GM21529 (cell line): ENCODE measurements at regions not wholly inside any gene's neighbourhood (a gene's known extent, or its start where the extent isn't known, plus 50 kb on each side); places are given as distances from the start of the nearest gene placed in this dataset.

Experiments used
- ATAC-seq: cut with Tn5 transposase; IDR thresholded peaks from one replicate; pipeline ENCODE4 v1.9.1; 2021; ENCODE audit not compliant: unreplicated experiment

DNA sequence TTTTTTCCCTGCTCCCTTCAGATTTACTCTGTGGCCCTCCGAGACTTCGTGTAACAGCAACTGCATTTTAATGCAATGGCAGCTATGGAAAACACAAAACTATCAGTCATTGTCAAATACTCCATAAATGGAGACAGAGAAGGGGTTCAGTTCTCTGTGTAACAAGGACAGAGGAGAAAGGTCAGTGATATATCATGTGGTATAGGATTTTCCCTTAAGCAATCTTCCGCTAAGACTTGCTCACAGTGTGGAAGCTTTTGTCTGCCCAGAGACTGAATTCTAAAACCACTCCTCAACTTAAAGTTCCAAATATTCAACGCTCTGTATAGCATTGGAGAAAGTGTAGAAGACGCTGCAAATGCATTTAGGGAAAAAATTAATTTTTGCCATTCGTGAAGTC, 111.3 kb upstream of the EDNRB start:
- ATAC-seq, result no peak

DNA sequence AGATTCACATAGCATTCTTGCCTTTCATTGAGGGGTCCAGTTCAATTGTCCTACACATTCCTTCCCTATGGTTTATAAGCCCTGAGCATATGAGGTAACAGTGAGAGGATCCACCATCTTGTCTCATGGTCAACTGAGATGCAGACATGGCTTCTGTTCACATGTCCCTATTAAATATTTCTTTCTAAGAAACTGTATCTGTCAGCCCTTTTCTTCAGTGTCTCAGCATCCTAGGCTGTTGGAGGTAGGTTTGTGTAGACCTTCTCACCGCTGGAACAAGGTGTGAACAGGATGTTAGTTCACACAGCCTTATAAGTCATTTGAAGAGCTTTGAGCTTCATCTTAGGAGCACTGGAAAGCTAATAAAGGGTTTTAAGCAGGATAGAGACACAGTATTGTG, 110.3 kb upstream of the EDNRB start:
- no peak for ATAC-seq

- ATAC-seq, result no peak
These were observed 106.4 kb upstream of the EDNRB start for GRCh38 chr13:78024996-78025395.

DNA sequence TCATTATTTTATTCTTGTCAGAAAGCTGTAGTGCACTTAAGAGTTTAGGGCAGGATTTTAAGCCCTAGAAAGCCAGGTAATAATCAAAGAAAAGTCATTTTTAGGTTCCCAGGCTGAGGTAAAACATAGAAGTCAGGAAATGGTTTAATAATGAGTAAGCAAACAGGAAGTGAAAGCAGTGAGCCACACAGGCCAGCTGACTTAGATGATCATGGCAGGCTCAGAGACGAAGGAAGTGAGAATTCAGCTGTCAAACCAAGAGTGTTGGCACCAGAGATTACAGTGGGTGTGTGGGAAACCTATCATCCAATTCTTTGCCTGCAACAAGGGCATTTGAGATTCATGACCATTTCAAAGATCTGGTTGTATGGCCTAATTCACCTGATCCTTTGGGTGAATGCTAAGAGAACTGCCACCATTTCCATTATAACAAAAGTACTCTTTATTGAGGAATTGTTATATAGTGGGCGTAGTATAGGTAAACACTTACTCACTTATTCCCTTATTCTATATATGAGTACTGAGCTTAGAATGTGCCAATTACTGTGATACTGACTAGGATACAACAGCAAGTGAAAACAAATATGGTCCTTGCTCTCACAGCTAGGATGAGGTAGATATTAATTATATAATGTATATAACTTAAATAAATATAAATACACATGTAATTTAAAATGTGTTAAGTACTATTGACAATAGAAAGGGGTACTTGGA, 103.7 kb upstream of the EDNRB start:
- ATAC-seq, result peak; percentile 100

- no peak for ATAC-seq
These were observed 102.2 kb upstream of the EDNRB start for GRCh38 chr13:78020861-78021260.

GRCh38 chr13:78015782-78016181, 97.2 kb upstream of the EDNRB start:
- no peak for ATAC-seq

DNA sequence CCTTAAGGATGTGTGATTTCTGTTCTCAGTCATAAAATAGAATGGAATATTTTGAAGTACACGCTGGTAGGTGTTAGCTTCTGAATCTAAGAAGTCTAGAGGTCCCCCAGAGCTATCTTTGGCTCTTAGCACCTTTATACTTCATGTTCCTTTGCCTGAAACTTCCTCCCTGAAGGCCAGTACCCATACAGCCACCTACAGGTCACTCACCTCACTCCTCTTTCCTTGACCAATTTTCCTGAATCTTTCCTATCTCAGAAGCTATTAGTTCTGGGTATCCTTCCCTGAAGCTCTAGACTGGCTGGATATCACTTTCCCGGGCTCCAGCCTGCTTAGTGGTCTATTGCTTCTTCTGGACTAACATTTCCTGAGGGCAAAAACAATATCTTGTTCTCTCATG, 93.4 kb upstream of the EDNRB start:
- no peak for ATAC-seq

DNA sequence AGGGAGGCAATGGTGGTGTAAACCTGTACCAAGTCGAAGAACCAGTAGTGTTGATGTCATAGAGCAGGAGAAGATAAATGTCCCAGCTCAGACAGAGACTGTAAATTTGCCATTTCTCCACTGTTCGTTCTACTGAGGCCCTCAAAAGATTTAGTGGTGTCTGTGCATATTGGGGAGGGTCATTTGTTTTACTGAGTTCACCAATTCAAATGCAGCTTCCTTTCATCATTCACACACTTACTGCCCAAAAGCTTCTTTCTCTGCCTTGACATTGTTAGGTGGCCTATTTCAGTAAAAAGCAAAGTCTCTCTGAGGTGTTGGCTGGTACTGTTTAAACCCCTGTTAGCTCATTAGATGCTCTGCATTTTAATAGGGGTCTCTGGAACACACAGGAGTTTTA, 86.2 kb upstream of the EDNRB start:
- ATAC-seq, result no peak

- no peak for ATAC-seq
These were observed 81.1 kb upstream of the EDNRB start for GRCh38 chr13:77999746-78000145.

GRCh38 chr13:77994166-77994565, 75.5 kb upstream of the EDNRB start:
- ATAC-seq, result no peak

- no peak for ATAC-seq
These were observed 72.4 kb upstream of the EDNRB start for GRCh38 chr13:77991003-77991402.

GRCh38 chr13:77989281-77989680, 70.7 kb upstream of the EDNRB start:
- ATAC-seq, result no peak

- ATAC-seq, result no peak
These were observed 69.7 kb upstream of the EDNRB start for GRCh38 chr13:77988355-77988754.

DNA sequence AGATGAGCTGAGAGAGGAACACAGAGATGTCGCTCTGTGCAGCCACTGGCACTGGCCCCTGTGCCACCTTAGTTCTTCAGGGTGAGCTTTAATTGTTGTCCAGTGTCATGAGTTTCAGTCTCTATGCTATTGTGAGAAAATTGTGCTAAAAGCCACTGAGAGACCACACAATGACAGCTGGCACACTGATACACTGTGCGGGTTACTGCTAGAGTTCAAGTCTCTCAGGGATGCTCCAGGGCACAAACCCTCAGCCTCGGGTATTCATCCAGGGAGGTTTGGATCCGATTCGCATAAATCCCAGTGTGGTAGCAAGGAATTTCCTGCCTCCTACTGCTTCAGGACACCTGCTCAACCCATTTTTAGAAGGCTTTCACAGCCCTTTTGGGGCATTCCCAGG, 68.1 kb upstream of the EDNRB start:
- ATAC-seq, result no peak

DNA sequence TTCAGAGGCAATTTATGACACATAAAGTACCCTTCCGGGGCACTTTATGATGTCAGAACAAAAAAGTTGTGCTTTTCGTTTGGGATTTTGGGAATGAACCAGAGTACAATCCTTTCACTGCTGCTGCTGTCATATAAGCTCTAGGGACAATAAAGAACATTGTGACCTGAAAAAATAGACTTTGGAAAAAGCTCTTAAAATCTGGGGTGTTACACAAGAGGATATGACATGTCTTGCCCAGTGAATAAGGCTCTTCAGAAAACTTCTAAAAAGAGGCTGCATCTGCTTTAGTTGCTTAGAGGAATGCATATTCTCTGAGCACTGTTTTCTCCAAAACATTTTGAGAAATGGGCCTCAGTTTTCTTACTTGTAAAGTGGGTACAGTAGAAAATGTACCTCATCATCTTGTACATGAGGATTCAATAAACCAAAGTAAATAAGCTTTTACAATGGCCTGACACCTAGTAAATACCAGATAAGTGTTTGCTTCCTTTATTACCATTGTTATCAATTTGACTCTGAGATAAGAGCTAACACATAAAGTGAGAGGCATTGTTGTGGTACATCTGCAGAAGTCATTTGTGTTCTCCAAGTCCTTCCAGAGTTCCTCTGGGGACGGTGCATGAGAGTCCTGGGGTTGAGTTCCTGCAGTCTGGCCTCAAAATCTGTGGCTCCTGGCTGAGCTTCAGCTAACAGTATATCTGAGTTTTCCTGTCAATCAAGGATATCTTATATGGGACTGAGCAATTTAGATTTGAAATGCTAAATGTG, 67.4 kb upstream of the EDNRB start:
- no peak for ATAC-seq

DNA sequence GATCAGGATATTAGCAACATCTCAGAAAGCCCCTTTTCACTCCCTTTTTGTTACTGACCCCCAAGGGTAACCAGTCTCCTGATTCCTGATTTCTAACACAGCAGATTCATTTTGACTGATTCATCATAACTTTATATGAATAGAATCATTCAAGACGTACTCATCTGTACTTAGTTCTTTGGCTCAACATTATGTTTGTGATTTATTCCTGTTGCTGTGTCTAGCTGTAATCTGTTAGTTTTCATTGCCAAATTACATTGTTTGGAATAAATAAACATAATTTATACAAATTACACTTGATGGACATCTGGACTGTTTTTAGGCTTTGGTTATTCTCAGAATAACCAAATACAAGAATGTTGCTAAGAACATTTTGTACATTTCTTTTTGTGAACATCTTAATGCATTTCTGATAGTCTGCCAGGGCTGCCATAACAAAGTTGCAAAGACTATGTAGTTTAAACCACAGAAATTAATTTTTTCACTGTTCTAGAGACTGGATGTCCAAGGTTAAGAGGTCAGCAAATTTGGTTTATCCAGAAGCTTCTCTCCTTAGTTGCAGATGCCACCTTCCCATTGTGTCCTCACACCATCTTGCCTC, 62.8 kb upstream of the EDNRB start:
- no peak for ATAC-seq

DNA sequence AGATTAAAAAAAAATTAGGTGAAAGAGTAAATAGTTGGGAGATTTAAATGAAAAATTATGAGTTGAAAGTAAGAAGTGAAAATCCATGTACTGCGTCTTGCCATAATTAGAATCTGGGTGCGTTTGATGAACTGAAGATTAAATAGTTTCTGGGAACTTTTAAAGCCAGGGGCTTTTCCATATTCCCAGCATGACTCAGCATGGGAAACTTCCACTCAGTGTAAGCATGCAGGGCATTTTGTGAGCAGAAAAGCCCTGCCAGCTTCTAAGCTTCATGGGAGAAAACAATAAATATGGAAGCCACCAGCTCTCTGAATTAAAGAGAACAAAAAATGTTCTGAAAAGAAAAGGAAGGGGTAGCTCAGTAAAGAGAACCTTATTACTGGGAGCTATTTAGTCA, 62.0 kb upstream of the EDNRB start:
- no peak for ATAC-seq

GRCh38 chr13:77979721-77980385, 61.2 kb upstream of the EDNRB start:
- no peak for ATAC-seq

- no peak for ATAC-seq
These were observed 56.9 kb upstream of the EDNRB start for GRCh38 chr13:77975358-77976042.

- ATAC-seq, result no peak
These were observed 50.7 kb upstream of the EDNRB start for GRCh38 chr13:77969299-77969698.
